PC-9 (cell line): ENCODE measurements at regions not wholly inside any gene's neighbourhood (a gene's known extent, or its start where the extent isn't known, plus 50 kb on each side); places are given as distances from the start of the nearest gene placed in this dataset.

ENCODE experiments used
- BruUV-seq: library from RNA; stranded (reverse); fragments of 400-500 nt; replicated peaks from 2 replicates; lab custom pipeline; 2021; lab: Mats Ljungman, UMichigan
- CTCF ChIA-PET: fragments of 300-600 bp; sonication (Branson Sonifier 250); formaldehyde crosslinking; loops from one replicate; lab custom pipeline; 2022; ENCODE audit warnings: antibody characterized with exemption; lab: Charles Lee
- POLR2A ChIA-PET: fragments of 300-600 bp; sonication (Branson Sonifier 250); formaldehyde crosslinking; loops from one replicate; lab custom pipeline; 2022; ENCODE audit warnings: antibody characterized with exemption; ENCODE audit not compliant: unreplicated experiment; lab: Charles Lee
- DNase-seq, 2 experiments: peaks; one replicate each; pipeline versions ENCODE4 v3.0.0 to v3.0.0-alpha.2; 2015 to 2022; ENCODE audit warnings: mixed read lengths in 1 of 2
- H2AFZ ChIP-seq: fragments of 200-600 bp; sonication (generic); 2 replicates; pipeline ENCODE4 v1.8.1; 2017; ENCODE audit warnings: antibody characterized with exemption
- H3F3A ChIP-seq: fragments of 200-600 bp; sonication (generic); 2 replicates; pipeline ENCODE4 v1.8.1; 2017; ENCODE audit warnings: antibody characterized with exemption, mild to moderate bottlenecking, low read depth; ENCODE audit not compliant: insufficient read depth
- H3K27ac ChIP-seq: fragments of 200-600 bp; sonication (generic); 2 replicates; pipeline ENCODE4 v1.6.1; 2016; ENCODE audit warnings: mixed run types
- H3K27me3 ChIP-seq: fragments of 200-600 bp; sonication (generic); 2 replicates; pipeline ENCODE4 v1.6.1; 2016; ENCODE audit warnings: low read depth, mixed run types; ENCODE audit not compliant: insufficient read depth
- H3K36me3 ChIP-seq: fragments of 200-600 bp; sonication (generic); 2 replicates; pipeline ENCODE4 v1.6.1; 2016; ENCODE audit warnings: low read depth, mixed run types
- H3K4me1 ChIP-seq: fragments of 200-600 bp; sonication (generic); replicated peaks from 2 replicates; pipeline ENCODE4 v1.6.1; 2016; ENCODE audit warnings: mixed run types; ENCODE audit not compliant: insufficient read depth
- H3K4me2 ChIP-seq: fragments of 200-600 bp; sonication (generic); 2 replicates; pipeline ENCODE4 v1.6.1; 2017; ENCODE audit warnings: mixed run types
- H3K4me3 ChIP-seq: fragments of 200-600 bp; sonication (generic); 2 replicates; pipeline ENCODE4 v1.6.1; 2016; ENCODE audit warnings: mixed run types
- H3K79me2 ChIP-seq: fragments of 200-600 bp; sonication (generic); 2 replicates; pipeline ENCODE4 v1.6.1; 2017; ENCODE audit warnings: low read depth, mixed run types
- H3K9me2 ChIP-seq: fragments of 200-600 bp; sonication (generic); 2 replicates; pipeline ENCODE4 v1.8.1; 2017; ENCODE audit warnings: mild to moderate bottlenecking; ENCODE audit not compliant: insufficient read depth
- H3K9me3 ChIP-seq: fragments of 200-600 bp; sonication (generic); 2 replicates; pipeline ENCODE4 v1.8.1; 2016; ENCODE audit warnings: low read depth; ENCODE audit not compliant: insufficient read depth
- H4K20me1 ChIP-seq: fragments of 200-600 bp; sonication (generic); 2 replicates; pipeline ENCODE4 v1.8.1; 2017; ENCODE audit not compliant: insufficient read depth
- CTCF ChIP-seq: fragments of 200-600 bp; sonication (generic); conservative IDR thresholded peaks from 2 replicates; pipeline ENCODE4 v1.6.1; 2017; ENCODE audit warnings: mixed run types, antibody characterized with exemption, mild to moderate bottlenecking, moderate library complexity
- EZH2 ChIP-seq: fragments of 200-600 bp; sonication (generic); IDR thresholded peaks from 2 replicates; pipeline ENCODE4 v1.8.0; 2017; ENCODE audit warnings: antibody characterized with exemption, low read depth
- intact Hi-C: fragments of 100-400 bp; cut with micrococcal nuclease; formaldehyde crosslinking; loops from one replicate; pipeline ENCODE4 v1.10.0; 2022; ENCODE audit not compliant: unreplicated experiment

GRCh38 chr3:159026510-159026909 is 224.7 kb downstream of the MFSD1 start:
- no TSS peak for BruUV-seq
- TF ChIP-seq CTCF (no peak), EZH2 (no peak)
- H3K9me3 ChIP-seq: 0 out of 2 replicates have a peak, but pooled peaks cover 5% of the 10 kb centered on the region
- no peaks in the 10 kb centered on the region for H3K27me3 ChIP-seq
- no peak overlapping the region for H3K4me2 ChIP-seq
- no peaks in the 10 kb centered on the region for H3K79me2 ChIP-seq
- no peaks in the 10 kb centered on the region for H4K20me1 ChIP-seq
- no peaks in the 10 kb centered on the region for H3K4me1 ChIP-seq
- no peak overlapping the region for H3K27ac ChIP-seq
- no peak overlapping the region for H3K4me3 ChIP-seq
- no peak overlapping the region for H2AFZ ChIP-seq
- H3F3A ChIP-seq: no peaks in the 10 kb centered on the region
- no peaks in the 10 kb centered on the region for H3K9me2 ChIP-seq
- intact Hi-C loops: no loop called here
- ChIA-PET CTCF (no interaction called here), POLR2A (no interaction called here)
- no peak for DNase-seq
- H3K36me3 ChIP-seq: no peaks in the 10 kb centered on the region

- no TSS peak for BruUV-seq
- no peak overlapping the region for H2AFZ ChIP-seq
- POLR2A ChIA-PET: interaction anchor here (0.6 kb wide), 1 partner anchor 37 kb away, joined by 4 read pairs; no protein-coding TSS in a partner anchor
Measured at GRCh38 chr3:159028706-159029105, 226.9 kb downstream of the MFSD1 start.

DNA sequence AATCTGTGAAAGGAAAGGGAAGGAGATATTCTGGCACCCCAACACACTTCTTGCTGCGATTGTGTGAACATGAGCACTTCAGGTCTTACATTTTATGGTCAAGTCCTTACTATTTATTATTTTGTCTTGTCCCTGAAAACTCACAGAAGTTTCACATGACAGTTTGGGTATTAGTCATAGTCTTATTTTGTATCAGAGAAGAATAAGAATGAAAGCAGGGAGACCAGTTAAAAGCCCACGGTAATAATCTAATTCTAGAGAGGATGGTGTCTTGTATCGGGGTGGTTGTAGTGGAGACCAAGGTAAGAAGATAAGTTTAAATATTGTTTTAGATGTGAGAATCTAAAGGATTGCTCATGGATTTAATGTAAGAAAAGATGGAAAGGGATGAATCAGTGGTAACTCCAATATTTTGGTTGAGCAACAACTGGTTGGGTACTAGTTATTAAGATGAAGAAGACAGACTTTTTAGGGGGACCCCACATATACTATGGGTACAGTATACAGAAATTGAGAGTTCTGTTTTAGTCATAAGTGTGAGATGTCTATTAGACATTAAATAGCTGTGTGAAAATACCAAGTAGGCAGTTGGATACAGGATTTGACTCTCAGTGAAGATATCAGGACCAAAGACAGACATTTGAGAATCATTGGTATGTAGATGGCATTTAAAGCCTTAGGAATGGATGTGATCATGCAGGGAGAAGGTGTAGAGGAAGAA is 227.6 kb downstream of the MFSD1 start:
- BruUV-seq: no TSS peak
- Histone ChIP-seq H3K27me3 (no peaks in the 10 kb centered on the region), H3K79me2 (no peaks in the 10 kb centered on the region), H3K4me2 (no peak overlapping the region), H4K20me1 (no peaks in the 10 kb centered on the region), H3F3A (no peaks in the 10 kb centered on the region), H3K36me3 (no peaks in the 10 kb centered on the region), H3K4me3 (no peak overlapping the region), H3K27ac (no peak overlapping the region), H3K9me3 (no peaks in the 10 kb centered on the region), H3K4me1 (no peaks in the 10 kb centered on the region), H2AFZ (no peak overlapping the region), H3K9me2 (no peaks in the 10 kb centered on the region)
- POLR2A ChIA-PET: no interaction called here
- TF ChIP-seq EZH2 (no peak), CTCF (no peak)
- no peak for DNase-seq
- CTCF ChIA-PET: no interaction called here
- intact Hi-C loops: no loop called here

More at GRCh38 chr3:159028706-159029105, 226.9 kb downstream of the MFSD1 start:
- Histone ChIP-seq H3K27me3 (no peaks in the 10 kb centered on the region), H3K36me3 (no peaks in the 10 kb centered on the region), H3K79me2 (no peaks in the 10 kb centered on the region), H3K4me3 (no peak overlapping the region), H3K9me3 (no peaks in the 10 kb centered on the region), H3K4me1 (no peaks in the 10 kb centered on the region), H3K4me2 (no peak overlapping the region), H4K20me1 (no peaks in the 10 kb centered on the region), H3K9me2 (no peaks in the 10 kb centered on the region), H3F3A (no peaks in the 10 kb centered on the region), H3K27ac (no peak overlapping the region)
- DNase-seq: no peak
- intact Hi-C loops: no loop called here
- CTCF ChIA-PET: no interaction called here
- TF ChIP-seq CTCF (no peak), EZH2 (no peak)
